GM18505 (cell line): ENCODE measurements at regions not wholly inside any gene's neighbourhood (a gene's known extent, or its start where the extent isn't known, plus 50 kb on each side); places are given as distances from the start of the nearest gene placed in this dataset.

Experiments used
- ATAC-seq: cut with Tn5 transposase; IDR thresholded peaks from one replicate; pipeline ENCODE4 v1.9.1; 2021; ENCODE audit not compliant: unreplicated experiment
- POLR2A ChIP-seq: IDR thresholded peaks from 4 replicates; pipeline ENCODE4 v1.6.1; 2011; ENCODE audit warnings: borderline replicate concordance; ENCODE audit not compliant: insufficient read depth, insufficient read length; ENCODE audit errors: extremely low read depth

DNA sequence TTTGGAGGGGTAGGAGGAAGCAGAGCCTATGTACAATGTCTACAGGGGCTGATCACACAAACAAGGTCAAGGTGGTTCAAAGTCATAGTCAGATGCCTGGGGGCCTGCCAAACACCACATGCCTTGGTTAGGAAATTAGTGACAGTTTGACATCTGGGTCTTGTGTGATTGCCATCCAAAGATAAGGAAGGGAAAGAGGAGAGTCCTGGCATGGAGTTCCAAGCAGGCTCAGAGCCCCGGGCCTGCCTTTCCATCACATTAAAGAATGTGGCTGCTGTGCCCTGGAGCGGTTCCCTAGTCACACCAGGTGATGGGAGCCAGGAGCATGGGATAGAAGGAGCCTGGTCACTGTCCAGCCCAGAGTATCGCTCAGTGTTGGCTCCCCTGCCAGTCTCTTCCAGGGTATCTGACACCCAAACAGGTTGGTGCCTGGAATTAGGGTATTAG is 53.6 kb upstream of the BCL2L14 start:
- ATAC-seq: no peak
- no peak for TF ChIP-seq POLR2A

DNA sequence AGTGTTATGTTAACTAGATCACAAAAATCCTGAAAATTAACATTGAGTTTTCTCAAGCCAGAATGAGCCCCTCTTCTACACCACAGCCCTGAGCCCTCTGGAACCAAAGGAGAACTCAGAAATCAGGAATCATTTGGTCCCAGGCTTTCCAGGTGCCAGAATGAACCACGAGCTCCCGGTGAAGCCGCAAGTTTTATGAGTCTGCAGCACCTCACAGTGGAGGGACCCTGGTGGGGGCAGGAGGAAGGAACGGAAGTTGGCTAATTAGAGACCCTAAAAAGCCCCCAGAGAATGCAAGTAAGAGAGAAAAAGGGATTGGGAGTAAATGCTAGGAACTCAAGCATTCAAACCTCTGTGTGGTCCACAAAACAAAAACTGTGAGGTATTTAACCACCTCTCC is 52.9 kb upstream of the BCL2L14 start:
- TF ChIP-seq POLR2A: no peak
- ATAC-seq: no peak

DNA sequence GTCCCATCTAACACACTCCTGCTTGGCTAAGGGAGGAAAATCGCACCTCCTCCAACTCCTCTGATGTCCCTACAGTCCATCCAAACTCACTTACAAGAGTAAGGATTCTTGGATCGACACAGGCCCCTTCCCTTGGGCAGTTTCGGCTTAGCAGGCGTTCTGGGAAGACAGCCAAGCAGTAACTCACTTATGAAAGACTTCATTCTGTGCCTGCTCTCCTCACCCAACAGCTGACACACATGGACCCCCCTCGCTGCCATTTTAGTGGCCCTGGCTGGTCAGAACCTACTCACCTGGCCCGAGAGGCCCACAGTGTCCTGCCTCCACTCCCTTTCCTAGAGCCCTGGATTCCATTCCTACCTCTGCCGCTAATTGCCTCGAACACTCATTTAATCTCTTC is 52.3 kb upstream of the BCL2L14 start:
- TF ChIP-seq POLR2A: no peak
- ATAC-seq: no peak

DNA sequence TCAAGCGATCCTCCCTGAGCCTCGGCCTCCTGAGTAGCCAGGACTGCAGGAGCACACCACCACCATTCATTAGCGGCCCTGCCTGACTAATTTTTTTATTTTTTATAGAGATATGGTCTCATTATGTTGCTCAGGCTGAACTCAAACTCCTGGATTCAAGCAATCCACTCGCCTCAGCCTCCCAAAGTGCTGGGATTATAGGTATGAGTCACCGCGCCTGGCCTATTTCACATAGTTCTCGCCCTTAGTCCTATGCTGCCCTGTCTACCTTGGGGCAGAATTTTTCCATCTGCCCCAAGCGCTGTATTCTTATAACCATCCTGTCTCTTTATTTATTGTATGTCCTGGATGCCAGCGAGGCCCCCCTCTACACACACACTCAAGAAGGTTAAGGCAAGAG is 50.9 kb upstream of the BCL2L14 start:
- TF ChIP-seq POLR2A: no peak
- ATAC-seq: no peak

DNA sequence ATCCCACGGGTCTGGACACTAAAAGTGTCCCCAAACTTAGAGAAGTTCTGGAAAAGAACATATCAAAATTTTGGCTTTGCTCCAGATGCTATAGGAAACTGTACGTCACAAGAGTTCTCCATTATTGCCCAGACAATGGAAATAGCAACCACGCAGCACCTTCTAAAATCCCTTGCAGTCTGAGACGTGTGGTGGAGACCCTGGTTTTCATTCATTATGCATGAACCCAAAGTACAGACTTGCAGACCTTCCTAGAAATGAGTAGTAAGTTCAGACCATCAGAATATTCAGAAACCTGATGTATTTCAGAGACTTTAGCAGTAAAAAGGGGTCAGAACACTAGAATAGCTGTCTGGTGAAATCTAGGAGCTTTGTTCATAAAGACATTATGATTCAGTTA is 50.0 kb upstream of the BCL2L14 start:
- TF ChIP-seq POLR2A: no peak
- no peak for ATAC-seq
